K562 (cell line): ENCODE measurements at regions not wholly inside any gene's neighbourhood (a gene's known extent, or its start where the extent isn't known, plus 50 kb on each side); places are given as distances from the start of the nearest gene placed in this dataset.
A peak's percentile ranks its signal among the peaks of the same experiment; 100 is the strongest.

ENCODE experiments used
- ATAC-seq: fragments of 200-7000 bp; cut with Tn5 transposase; 3 replicates; pipeline ENCODE4 v1.9.1; 2020; ENCODE audit warnings: moderate library complexity
- BruUV-seq: library from RNA; stranded (reverse); fragments of 400-500 nt; replicated peaks from 2 replicates; lab custom pipeline; 2021; lab: Mats Ljungman, UMichigan
- CTCF ChIA-PET: fragments of 300-600 bp; formaldehyde crosslinking; extraction: SDS; loops from one replicate; lab custom pipeline; 2021; ENCODE audit warnings: low intra/inter-chr PET ratio; lab: Yijun Ruan, JAX
- POLR2A ChIA-PET: fragments of 300-600, 350-650 bp; sonication (Branson Sonifier 250); formaldehyde crosslinking; extraction: SDS; loops from one replicate; lab custom pipeline; 2021; ENCODE audit warnings: antibody characterized with exemption, inconsistent platforms; lab: Yijun Ruan, JAX
- DNase-seq, 4 experiments: peaks; one replicate each; pipeline versions ENCODE4 v3.0.0 to v3.0.0-alpha.2; 2011 to 2018; ENCODE audit warnings: low spot score in 3 of 4, mixed read lengths in 3 of 4; ENCODE audit errors: extremely low read depth in 1 of 4
- FAIRE-seq: peaks from 2 replicates; lab custom pipeline; 2011; peaks lifted over from hg19 to GRCh38; lab: Jason Lieb, UNC
- H2AFZ ChIP-seq: 2 replicates; pipeline ENCODE4 v1.6.0; 2011; ENCODE audit warnings: low read depth, low read length, control low read depth, inconsistent platforms
- H3K27ac ChIP-seq: fragments of 200-600 bp; 3 replicates; pipeline ENCODE4 v1.8.0; 2011; ENCODE audit warnings: low read depth, mild to moderate bottlenecking, control low read depth, inconsistent platforms, low read length, moderate library complexity, mixed read lengths; ENCODE audit errors: extremely low read depth
- H3K27me3 ChIP-seq, 2 experiments: fragments of 300-600 bp in 1 of 2; 2 replicates in 1 of 2; 3 replicates in 1 of 2; pipeline versions ENCODE4 v1.6.0 to v1.8.0; 2011; ENCODE audit warnings: inconsistent platforms in 2 of 2, low read length in 2 of 2, mild to moderate bottlenecking in 1 of 2, mixed read lengths in 1 of 2, moderate library complexity in 1 of 2; ENCODE audit not compliant: control insufficient read depth in 2 of 2, insufficient read depth in 2 of 2
- H3K36me3 ChIP-seq: fragments of 300-600 bp; 3 replicates; pipeline ENCODE4 v1.8.0; 2011; ENCODE audit warnings: mild to moderate bottlenecking, low read length, inconsistent platforms; ENCODE audit not compliant: control insufficient read depth, insufficient read depth
- H3K4me1 ChIP-seq, 2 experiments: fragments of 200-600 bp in 1 of 2; replicated peaks in 1 of 2; 2 replicates in 1 of 2; 3 replicates in 1 of 2; pipeline versions ENCODE4 v1.5.1 to v1.8.0; 2011; ENCODE audit warnings: inconsistent platforms in 2 of 2, low read length in 2 of 2, mild to moderate bottlenecking in 1 of 2, mixed read lengths in 1 of 2, moderate library complexity in 1 of 2; ENCODE audit not compliant: control insufficient read depth in 2 of 2, insufficient read depth in 2 of 2
- H3K4me2 ChIP-seq: 2 replicates; pipeline ENCODE4 v1.6.1; 2011; ENCODE audit warnings: low read length, control low read depth, inconsistent platforms, mixed read lengths; ENCODE audit not compliant: insufficient read depth
- H3K4me3 ChIP-seq: fragments of 200-600 bp; sonication (generic), shearing (Covaris generic); 2 replicates; pipeline ENCODE4 v1.5.1; 2016; ENCODE audit warnings: control low read depth, inconsistent platforms
- H3K79me2 ChIP-seq: fragments of 200-600 bp; 3 replicates; pipeline ENCODE4 v1.8.0; 2011; ENCODE audit warnings: low read length, inconsistent platforms; ENCODE audit not compliant: control insufficient read depth, insufficient read depth
- H3K9ac ChIP-seq, 2 experiments: 2 replicates each; pipeline versions ENCODE4 v1.6.0 to v1.6.1; 2011; ENCODE audit warnings: low read depth in 2 of 2, low read length in 2 of 2, control low read depth in 1 of 2, inconsistent platforms in 1 of 2, mild to moderate bottlenecking in 1 of 2, mixed read lengths in 1 of 2; ENCODE audit not compliant: insufficient read depth in 1 of 2
- H3K9me1 ChIP-seq: one replicate; pipeline ENCODE4 v1.6.0; 2011; ENCODE audit warnings: inconsistent platforms, mild to moderate bottlenecking, low read length, moderate library complexity; ENCODE audit not compliant: control insufficient read depth, insufficient read depth
- H3K9me3 ChIP-seq: replicated peaks from 2 replicates; pipeline ENCODE4 v1.5.1; 2011; ENCODE audit warnings: low read depth, low read length, inconsistent platforms; ENCODE audit not compliant: control insufficient read depth, insufficient read depth
- H4K20me1 ChIP-seq: replicated peaks from 2 replicates; pipeline ENCODE4 v1.6.1; 2011; ENCODE audit warnings: low read length, inconsistent platforms, mixed read lengths; ENCODE audit not compliant: control insufficient read depth, insufficient read depth
- GATA2 ChIP-seq: sonication (generic); formaldehyde crosslinking; IDR thresholded peaks from 2 replicates; pipeline ENCODE4 v1.4.0; 2020; ENCODE audit warnings: mild to moderate bottlenecking, missing genetic modification reagents
- TAL1 ChIP-seq: fragments of 450-650 bp; IDR thresholded peaks from 2 replicates; pipeline ENCODE4 v1.6.1; 2016; ENCODE audit warnings: mild to moderate bottlenecking
- ZNF830 ChIP-seq: fragments of 250-450 bp; sonication (Bioruptor Pico); IDR thresholded peaks from 2 replicates; pipeline ENCODE4 v1.5.0; 2021; ENCODE audit warnings: mild to moderate bottlenecking
- WGBS: fragments of 100-300 bp; shearing (Covaris generic); methylation state at CpG from one replicate; pipeline ENCODE4 v1.1.6; 2016; ENCODE audit warnings: low coverage, mixed read lengths; ENCODE audit not compliant: insufficient coverage; ENCODE audit errors: missing lambda C conversion rate; 5-methylcytosine and 5-hydroxymethylcytosine counted together
- in situ Hi-C: fragments of 300-500 bp; cut with MboI; formaldehyde crosslinking; loops from 4 replicates; pipeline ENCODE4 v1.15.0; 2018; ENCODE audit warnings: inconsistent platforms, mixed read lengths
- intact Hi-C: fragments of 100-400 bp; cut with micrococcal nuclease; formaldehyde crosslinking; loops from 2 replicates; pipeline ENCODE4 v1.14.2; 2022
- TF ChIP-seq, protein P1 (sequence below): fragments of 450-650 bp; IDR thresholded peaks from 2 replicates; pipeline ENCODE4 v1.6.1; 2016; ENCODE audit warnings: mild to moderate bottlenecking, moderate library complexity
- TF ChIP-seq, protein P2 (sequence below): fragments of 450-650 bp; IDR thresholded peaks from 2 replicates; pipeline ENCODE4 v1.6.1; 2016
- TF ChIP-seq, protein P3 (sequence below), 2 experiments: fragments of 200-800 bp in 1 of 2; sonication (Bioruptor generic) in 1 of 2; sonication (generic) in 1 of 2; formaldehyde crosslinking in 1 of 2; IDR thresholded peaks in 1 of 2; conservative IDR thresholded peaks in 1 of 2; 2 replicates each; pipeline versions ENCODE4 v1.5.0 to v1.6.1; 2016 to 2020; ENCODE audit warnings: missing compliant biosample characterization in 1 of 2, missing genetic modification characterization in 1 of 2, missing genetic modification reagents in 1 of 2

DNA sequence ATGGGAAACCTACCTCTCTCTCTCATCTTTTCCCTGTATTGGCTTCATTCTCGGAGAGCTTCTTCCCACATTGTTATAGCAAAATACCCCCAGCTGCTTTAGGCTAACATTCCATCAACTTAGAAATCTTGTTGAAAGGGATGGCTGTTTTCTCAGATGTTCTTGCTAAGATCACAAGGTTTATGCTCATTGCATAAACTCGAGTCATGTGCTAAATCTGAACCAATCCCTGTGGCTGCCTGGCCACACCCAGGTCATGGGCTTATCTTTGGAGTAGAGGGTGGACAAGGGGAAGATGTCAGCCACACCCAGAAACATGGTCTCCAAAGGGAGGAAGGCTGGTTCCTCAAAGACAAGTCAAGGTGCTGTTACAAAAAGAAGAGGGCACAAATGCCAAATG, 150.6 kb upstream of the UMPS start:
- Histone ChIP-seq H3K27ac (no peak overlapping the region), H2AFZ (peak overlapping the region; percentile 70; the same call in 1 of the 2 replicates), H3K4me3 (no peak overlapping the region), H3K4me1 (peaks cover 5 to 31% of the 10 kb centered on the region in 2 experiments; a peak in 4 of 5 replicates), H3K9me3 (no peaks in the 10 kb centered on the region; the same call in 1 of the 2 replicates), H3K9ac (no peak overlapping the region), H3K9me1 (no peaks in the 10 kb centered on the region), H3K36me3 (no peaks in the 10 kb centered on the region), H3K79me2 (no peaks in the 10 kb centered on the region), H3K27me3 (no peaks in the 10 kb centered on the region), H4K20me1 (no peaks in the 10 kb centered on the region), H3K4me2 (peak overlapping the region; percentile 54)
- peak; percentile 78 to 85 (median 81) for DNase-seq
- FAIRE-seq: peak; percentile 93
- ChIA-PET POLR2A (interaction anchor here (0.6 to 0.8 kb wide), 2 partner anchors 9 to 53 kb away, joined by 3 read pairs; no protein-coding TSS in a partner anchor), CTCF (no interaction called here)
- WGBS: 26% methylated on average over 2 of the region's 2 CpGs
- ATAC-seq: peak; percentile 88
- intact Hi-C loops: no loop called here
- no TSS peak for BruUV-seq
- in situ Hi-C loops: no loop called here
- TF ChIP-seq, protein P1, sequence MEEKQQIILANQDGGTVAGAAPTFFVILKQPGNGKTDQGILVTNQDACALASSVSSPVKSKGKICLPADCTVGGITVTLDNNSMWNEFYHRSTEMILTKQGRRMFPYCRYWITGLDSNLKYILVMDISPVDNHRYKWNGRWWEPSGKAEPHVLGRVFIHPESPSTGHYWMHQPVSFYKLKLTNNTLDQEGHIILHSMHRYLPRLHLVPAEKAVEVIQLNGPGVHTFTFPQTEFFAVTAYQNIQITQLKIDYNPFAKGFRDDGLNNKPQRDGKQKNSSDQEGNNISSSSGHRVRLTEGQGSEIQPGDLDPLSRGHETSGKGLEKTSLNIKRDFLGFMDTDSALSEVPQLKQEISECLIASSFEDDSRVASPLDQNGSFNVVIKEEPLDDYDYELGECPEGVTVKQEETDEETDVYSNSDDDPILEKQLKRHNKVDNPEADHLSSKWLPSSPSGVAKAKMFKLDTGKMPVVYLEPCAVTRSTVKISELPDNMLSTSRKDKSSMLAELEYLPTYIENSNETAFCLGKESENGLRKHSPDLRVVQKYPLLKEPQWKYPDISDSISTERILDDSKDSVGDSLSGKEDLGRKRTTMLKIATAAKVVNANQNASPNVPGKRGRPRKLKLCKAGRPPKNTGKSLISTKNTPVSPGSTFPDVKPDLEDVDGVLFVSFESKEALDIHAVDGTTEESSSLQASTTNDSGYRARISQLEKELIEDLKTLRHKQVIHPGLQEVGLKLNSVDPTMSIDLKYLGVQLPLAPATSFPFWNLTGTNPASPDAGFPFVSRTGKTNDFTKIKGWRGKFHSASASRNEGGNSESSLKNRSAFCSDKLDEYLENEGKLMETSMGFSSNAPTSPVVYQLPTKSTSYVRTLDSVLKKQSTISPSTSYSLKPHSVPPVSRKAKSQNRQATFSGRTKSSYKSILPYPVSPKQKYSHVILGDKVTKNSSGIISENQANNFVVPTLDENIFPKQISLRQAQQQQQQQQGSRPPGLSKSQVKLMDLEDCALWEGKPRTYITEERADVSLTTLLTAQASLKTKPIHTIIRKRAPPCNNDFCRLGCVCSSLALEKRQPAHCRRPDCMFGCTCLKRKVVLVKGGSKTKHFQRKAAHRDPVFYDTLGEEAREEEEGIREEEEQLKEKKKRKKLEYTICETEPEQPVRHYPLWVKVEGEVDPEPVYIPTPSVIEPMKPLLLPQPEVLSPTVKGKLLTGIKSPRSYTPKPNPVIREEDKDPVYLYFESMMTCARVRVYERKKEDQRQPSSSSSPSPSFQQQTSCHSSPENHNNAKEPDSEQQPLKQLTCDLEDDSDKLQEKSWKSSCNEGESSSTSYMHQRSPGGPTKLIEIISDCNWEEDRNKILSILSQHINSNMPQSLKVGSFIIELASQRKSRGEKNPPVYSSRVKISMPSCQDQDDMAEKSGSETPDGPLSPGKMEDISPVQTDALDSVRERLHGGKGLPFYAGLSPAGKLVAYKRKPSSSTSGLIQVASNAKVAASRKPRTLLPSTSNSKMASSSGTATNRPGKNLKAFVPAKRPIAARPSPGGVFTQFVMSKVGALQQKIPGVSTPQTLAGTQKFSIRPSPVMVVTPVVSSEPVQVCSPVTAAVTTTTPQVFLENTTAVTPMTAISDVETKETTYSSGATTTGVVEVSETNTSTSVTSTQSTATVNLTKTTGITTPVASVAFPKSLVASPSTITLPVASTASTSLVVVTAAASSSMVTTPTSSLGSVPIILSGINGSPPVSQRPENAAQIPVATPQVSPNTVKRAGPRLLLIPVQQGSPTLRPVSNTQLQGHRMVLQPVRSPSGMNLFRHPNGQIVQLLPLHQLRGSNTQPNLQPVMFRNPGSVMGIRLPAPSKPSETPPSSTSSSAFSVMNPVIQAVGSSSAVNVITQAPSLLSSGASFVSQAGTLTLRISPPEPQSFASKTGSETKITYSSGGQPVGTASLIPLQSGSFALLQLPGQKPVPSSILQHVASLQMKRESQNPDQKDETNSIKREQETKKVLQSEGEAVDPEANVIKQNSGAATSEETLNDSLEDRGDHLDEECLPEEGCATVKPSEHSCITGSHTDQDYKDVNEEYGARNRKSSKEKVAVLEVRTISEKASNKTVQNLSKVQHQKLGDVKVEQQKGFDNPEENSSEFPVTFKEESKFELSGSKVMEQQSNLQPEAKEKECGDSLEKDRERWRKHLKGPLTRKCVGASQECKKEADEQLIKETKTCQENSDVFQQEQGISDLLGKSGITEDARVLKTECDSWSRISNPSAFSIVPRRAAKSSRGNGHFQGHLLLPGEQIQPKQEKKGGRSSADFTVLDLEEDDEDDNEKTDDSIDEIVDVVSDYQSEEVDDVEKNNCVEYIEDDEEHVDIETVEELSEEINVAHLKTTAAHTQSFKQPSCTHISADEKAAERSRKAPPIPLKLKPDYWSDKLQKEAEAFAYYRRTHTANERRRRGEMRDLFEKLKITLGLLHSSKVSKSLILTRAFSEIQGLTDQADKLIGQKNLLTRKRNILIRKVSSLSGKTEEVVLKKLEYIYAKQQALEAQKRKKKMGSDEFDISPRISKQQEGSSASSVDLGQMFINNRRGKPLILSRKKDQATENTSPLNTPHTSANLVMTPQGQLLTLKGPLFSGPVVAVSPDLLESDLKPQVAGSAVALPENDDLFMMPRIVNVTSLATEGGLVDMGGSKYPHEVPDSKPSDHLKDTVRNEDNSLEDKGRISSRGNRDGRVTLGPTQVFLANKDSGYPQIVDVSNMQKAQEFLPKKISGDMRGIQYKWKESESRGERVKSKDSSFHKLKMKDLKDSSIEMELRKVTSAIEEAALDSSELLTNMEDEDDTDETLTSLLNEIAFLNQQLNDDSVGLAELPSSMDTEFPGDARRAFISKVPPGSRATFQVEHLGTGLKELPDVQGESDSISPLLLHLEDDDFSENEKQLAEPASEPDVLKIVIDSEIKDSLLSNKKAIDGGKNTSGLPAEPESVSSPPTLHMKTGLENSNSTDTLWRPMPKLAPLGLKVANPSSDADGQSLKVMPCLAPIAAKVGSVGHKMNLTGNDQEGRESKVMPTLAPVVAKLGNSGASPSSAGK: peak; percentile 44; the same call in 1 of the 2 replicates
- TF ChIP-seq ZNF830 (CRISPR knock-in tag) (no peak), GATA2 (CRISPR knock-in tag) (0 out of 2 replicates have a peak, but pooled peaks have one; percentile 13), TAL1 (peak; percentile 31; the same call in 1 of the 2 replicates)
- TF ChIP-seq, protein P2, sequence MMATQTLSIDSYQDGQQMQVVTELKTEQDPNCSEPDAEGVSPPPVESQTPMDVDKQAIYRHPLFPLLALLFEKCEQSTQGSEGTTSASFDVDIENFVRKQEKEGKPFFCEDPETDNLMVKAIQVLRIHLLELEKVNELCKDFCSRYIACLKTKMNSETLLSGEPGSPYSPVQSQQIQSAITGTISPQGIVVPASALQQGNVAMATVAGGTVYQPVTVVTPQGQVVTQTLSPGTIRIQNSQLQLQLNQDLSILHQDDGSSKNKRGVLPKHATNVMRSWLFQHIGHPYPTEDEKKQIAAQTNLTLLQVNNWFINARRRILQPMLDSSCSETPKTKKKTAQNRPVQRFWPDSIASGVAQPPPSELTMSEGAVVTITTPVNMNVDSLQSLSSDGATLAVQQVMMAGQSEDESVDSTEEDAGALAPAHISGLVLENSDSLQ: peak; percentile 30; the same call in 1 of the 2 replicates
- TF ChIP-seq, protein P3, sequence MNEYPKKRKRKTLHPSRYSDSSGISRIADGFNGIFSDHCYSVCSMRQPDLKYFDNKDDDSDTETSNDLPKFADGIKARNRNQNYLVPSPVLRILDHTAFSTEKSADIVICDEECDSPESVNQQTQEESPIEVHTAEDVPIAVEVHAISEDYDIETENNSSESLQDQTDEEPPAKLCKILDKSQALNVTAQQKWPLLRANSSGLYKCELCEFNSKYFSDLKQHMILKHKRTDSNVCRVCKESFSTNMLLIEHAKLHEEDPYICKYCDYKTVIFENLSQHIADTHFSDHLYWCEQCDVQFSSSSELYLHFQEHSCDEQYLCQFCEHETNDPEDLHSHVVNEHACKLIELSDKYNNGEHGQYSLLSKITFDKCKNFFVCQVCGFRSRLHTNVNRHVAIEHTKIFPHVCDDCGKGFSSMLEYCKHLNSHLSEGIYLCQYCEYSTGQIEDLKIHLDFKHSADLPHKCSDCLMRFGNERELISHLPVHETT (CRISPR knock-in tag; conservative IDR thresholded peaks at IDR 0.05 in 1 of 2, IDR thresholded peaks at IDR 0.05 in 1 of 2): 0 out of 4 replicates have a peak, but pooled peaks of 1 of the 2 experiments have one; percentile 26
